Neuronal stem cell (in vitro differentiated cells): ENCODE measurements at regions not wholly inside any gene's neighbourhood (a gene's known extent, or its start where the extent isn't known, plus 50 kb on each side); places are given as distances from the start of the nearest gene placed in this dataset.

ENCODE experiments used
- DNase-seq: peaks from one replicate; pipeline ENCODE4 v3.0.0-alpha.2; 2013; ENCODE audit warnings: low spot score
- H2AFZ ChIP-seq: one replicate; pipeline ENCODE4 v1.6.1; 2013; ENCODE audit warnings: mild to moderate bottlenecking, low read length, inconsistent platforms
- H2AK5ac ChIP-seq: 2 replicates; pipeline ENCODE4 v1.6.1; 2013; ENCODE audit warnings: low read depth, mild to moderate bottlenecking, inconsistent platforms, low read length, moderate library complexity, mixed read lengths
- H2BK120ac ChIP-seq: 2 replicates; pipeline ENCODE4 v1.6.1; 2013; ENCODE audit warnings: low read depth, mild to moderate bottlenecking, inconsistent platforms, low read length, moderate library complexity, mixed read lengths
- H2BK12ac ChIP-seq: one replicate; pipeline ENCODE4 v1.6.1; 2013; ENCODE audit warnings: low read length, inconsistent platforms
- H2BK15ac ChIP-seq: 2 replicates; pipeline ENCODE4 v1.6.1; 2013; ENCODE audit warnings: mild to moderate bottlenecking, low read length, inconsistent platforms, mixed read lengths
- H2BK5ac ChIP-seq: one replicate; pipeline ENCODE4 v1.6.1; 2013; ENCODE audit warnings: inconsistent platforms, mild to moderate bottlenecking, low read length, moderate library complexity
- H3K14ac ChIP-seq: one replicate; pipeline ENCODE4 v1.6.1; 2013; ENCODE audit warnings: low read length, inconsistent platforms
- H3K18ac ChIP-seq: 2 replicates; pipeline ENCODE4 v1.6.1; 2013; ENCODE audit warnings: low read length, inconsistent platforms
- H3K23ac ChIP-seq: 2 replicates; pipeline ENCODE4 v1.6.1; 2013; ENCODE audit warnings: low read depth, mild to moderate bottlenecking, mixed read lengths, low read length, inconsistent platforms; ENCODE audit not compliant: poor library complexity
- H3K27ac ChIP-seq: replicated peaks from 3 replicates; pipeline ENCODE4 v1.5.1; 2013; ENCODE audit warnings: low read length, inconsistent platforms
- H3K27me3 ChIP-seq, 3 experiments: 2 replicates each; pipeline ENCODE4 v1.6.1; 2013; ENCODE audit warnings: low read length in 3 of 3, mild to moderate bottlenecking in 2 of 3, inconsistent platforms in 1 of 3, low read depth in 1 of 3, mixed read lengths in 1 of 3, moderate library complexity in 1 of 3; ENCODE audit not compliant: control insufficient read depth in 3 of 3, insufficient read depth in 3 of 3
- H3K36me3 ChIP-seq, 2 donors: replicated peaks in 1 of 2; 2 replicates each; pipeline ENCODE4 v1.6.1; 2013; ENCODE audit warnings: low read length in 2 of 2; ENCODE audit not compliant: control insufficient read depth in 2 of 2, insufficient read depth in 2 of 2
- H3K4ac ChIP-seq: 2 replicates; pipeline ENCODE4 v1.6.1; 2013; ENCODE audit warnings: inconsistent platforms, mild to moderate bottlenecking, low read length, moderate library complexity
- H3K4me1 ChIP-seq, 2 donors: 1 replicate in 1 of 2; 2 replicates in 1 of 2; pipeline ENCODE4 v1.6.1; 2013; ENCODE audit warnings: low read length in 2 of 2, low read depth in 1 of 2; ENCODE audit not compliant: control insufficient read depth in 2 of 2, insufficient read depth in 1 of 2
- H3K4me2 ChIP-seq: one replicate; pipeline ENCODE4 v1.6.1; 2013; ENCODE audit warnings: mild to moderate bottlenecking, low read length, inconsistent platforms; ENCODE audit not compliant: insufficient read depth, poor library complexity, severe bottlenecking
- H3K4me3 ChIP-seq, 2 donors: 2 replicates each; pipeline ENCODE4 v1.5.1; 2013; ENCODE audit warnings: low read length in 2 of 2, mild to moderate bottlenecking in 2 of 2, inconsistent platforms in 1 of 2, moderate library complexity in 1 of 2
- H3K79me1 ChIP-seq: one replicate; pipeline ENCODE4 v1.6.1; 2013; ENCODE audit warnings: low read depth, mild to moderate bottlenecking, inconsistent platforms, low read length, moderate library complexity
- H3K9ac ChIP-seq: one replicate; pipeline ENCODE4 v1.6.1; 2013; ENCODE audit warnings: mild to moderate bottlenecking, low read depth, low read length, inconsistent platforms; ENCODE audit not compliant: poor library complexity
- H3K9me3 ChIP-seq, 2 donors: replicated peaks in 1 of 2; 2 replicates each; pipeline versions ENCODE3 to v1.6.1; 2013; ENCODE audit warnings: low read length in 2 of 2, mild to moderate bottlenecking in 2 of 2, inconsistent platforms in 1 of 2, low read depth in 1 of 2, mixed read lengths in 1 of 2, moderate library complexity in 1 of 2; ENCODE audit not compliant: control insufficient read depth in 2 of 2, insufficient read depth in 1 of 2
- H4K8ac ChIP-seq: one replicate; pipeline ENCODE4 v1.6.1; 2013; ENCODE audit warnings: low read depth, mild to moderate bottlenecking, inconsistent platforms, low read length, moderate library complexity
- H4K91ac ChIP-seq: one replicate; pipeline ENCODE4 v1.6.1; 2013; ENCODE audit warnings: low read length, low read depth, mild to moderate bottlenecking, inconsistent platforms; ENCODE audit not compliant: poor library complexity
- WGBS, 2 donors: extraction: QIAGEN DNeasy Blood & Tissue Kit; methylation state at CpG; one replicate each; pipeline ENCODE4 v1.1.7; 2013; ENCODE audit warnings: missing lambda C conversion rate in 2 of 2, mixed read lengths in 1 of 2; ENCODE audit not compliant: insufficient read length in 2 of 2, insufficient replicate concordance in 1 of 2; ENCODE audit errors: extremely low coverage in 2 of 2; 5-methylcytosine and 5-hydroxymethylcytosine counted together

DNA sequence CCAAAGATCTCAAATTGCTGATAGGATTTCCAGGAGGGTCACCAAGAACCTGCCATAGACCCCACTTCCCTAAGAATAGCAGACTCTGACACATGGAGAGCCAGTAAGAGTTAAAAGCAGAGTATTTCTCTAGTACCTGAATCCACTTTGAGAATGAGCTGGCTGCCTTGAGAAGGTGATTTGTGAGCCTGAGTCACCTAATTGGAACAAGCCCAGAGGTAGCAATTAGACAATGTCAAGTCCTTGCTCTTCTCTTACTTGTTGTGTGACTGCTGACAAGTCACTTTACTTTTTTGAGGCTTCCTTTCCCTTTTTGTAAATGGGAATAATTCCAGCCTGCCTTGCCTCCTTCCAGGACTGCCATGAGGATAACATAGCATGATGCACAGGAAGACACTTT is 76.1 kb upstream of the ASIC2 start:
- no peak for DNase-seq
- Histone ChIP-seq H4K91ac (no peak overlapping the region), H3K23ac (no peak overlapping the region), H3K14ac (no peak overlapping the region), H2BK5ac (no peak overlapping the region), H3K79me1 (no peaks in the 10 kb centered on the region), H2BK12ac (no peak overlapping the region), H3K4me3 (no peak overlapping the region), H3K18ac (no peak overlapping the region), H2AK5ac (no peak overlapping the region), H3K9me3 (no peaks in the 10 kb centered on the region), H3K9ac (no peak overlapping the region), H3K4ac (no peak overlapping the region), H3K27ac (no peak overlapping the region), H3K4me1 (peaks cover 0 to 3% of the 10 kb centered on the region in 2 donors), H2BK120ac (no peak overlapping the region), H2BK15ac (no peak overlapping the region), H4K8ac (no peak overlapping the region), H3K27me3 (no peaks in the 10 kb centered on the region), H3K4me2 (no peak overlapping the region), H2AFZ (no peak overlapping the region), H3K36me3 (no peaks in the 10 kb centered on the region)

GRCh38 chr17:33369876-33370275 is 76.8 kb upstream of the ASIC2 start:
- H2BK120ac ChIP-seq, result no peak overlapping the region
- H4K91ac ChIP-seq, result no peak overlapping the region
- no peak overlapping the region for H2BK15ac ChIP-seq
- H3K4me2 ChIP-seq, result no peak overlapping the region
- no peaks in the 10 kb centered on the region for H3K27me3 ChIP-seq
- H3K18ac ChIP-seq, result no peak overlapping the region
- H2AFZ ChIP-seq, result no peak overlapping the region
- no peak overlapping the region for H3K27ac ChIP-seq
- no peaks in the 10 kb centered on the region for H3K9me3 ChIP-seq
- no peak overlapping the region for H2AK5ac ChIP-seq
- no peak overlapping the region for H4K8ac ChIP-seq
- WGBS, 2 donors, result no CpG with 5 or more reads among the region's 2 CpGs
- DNase-seq, result no peak
- no peaks in the 10 kb centered on the region for H3K79me1 ChIP-seq
- H3K36me3 ChIP-seq, result no peaks in the 10 kb centered on the region
- H3K23ac ChIP-seq, result no peak overlapping the region
- H3K14ac ChIP-seq, result peak overlapping the region; percentile 21
- no peak overlapping the region for H3K4me3 ChIP-seq
- H3K9ac ChIP-seq, result no peak overlapping the region
- no peak overlapping the region for H3K4ac ChIP-seq
- H2BK12ac ChIP-seq, result no peak overlapping the region
- H2BK5ac ChIP-seq, result no peak overlapping the region
- H3K4me1 ChIP-seq, result peaks cover 0 to 3% of the 10 kb centered on the region in 2 donors

DNA sequence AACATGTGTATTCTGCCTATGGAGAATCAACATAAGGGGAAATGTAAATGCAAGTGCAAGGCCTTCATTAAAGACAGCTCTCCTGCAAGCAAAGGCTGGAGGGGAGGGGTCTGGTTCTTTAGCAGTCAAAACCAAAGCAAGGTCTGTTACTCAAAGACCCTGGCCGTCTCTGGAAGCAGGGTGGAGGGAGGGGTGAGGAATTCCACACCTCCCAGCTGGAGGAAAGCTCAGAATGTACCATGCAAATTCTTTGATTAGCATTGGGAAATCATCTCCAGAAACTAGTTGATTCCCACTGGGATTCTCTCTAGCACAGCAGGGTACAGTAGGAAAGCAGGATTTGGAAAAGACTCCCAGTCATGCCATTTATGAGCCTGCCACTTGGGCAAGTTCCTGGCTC is 77.3 kb upstream of the ASIC2 start:
- no CpG with 5 or more reads among the region's 1 CpG for WGBS, 2 donors
- no peaks in the 10 kb centered on the region for H3K9me3 ChIP-seq

GRCh38 chr17:33371377-33371776 is 78.3 kb upstream of the ASIC2 start:
- WGBS, 2 donors, result no CpG with 5 or more reads among the region's 3 CpGs
- H2AFZ ChIP-seq, result no peak overlapping the region

More for the DNA sequence above, 77.3 kb upstream of the ASIC2 start:
- Histone ChIP-seq H2BK15ac (no peak overlapping the region), H3K4me3 (no peak overlapping the region), H3K27me3 (no peaks in the 10 kb centered on the region), H3K23ac (no peak overlapping the region), H3K36me3 (no peaks in the 10 kb centered on the region), H4K91ac (no peak overlapping the region), H2BK5ac (no peak overlapping the region), H3K79me1 (no peaks in the 10 kb centered on the region), H3K27ac (no peak overlapping the region), H3K14ac (no peak overlapping the region), H3K4ac (no peak overlapping the region), H4K8ac (no peak overlapping the region), H2AFZ (no peak overlapping the region), H2BK120ac (no peak overlapping the region), H3K9ac (no peak overlapping the region), H3K18ac (no peak overlapping the region), H2AK5ac (no peak overlapping the region), H2BK12ac (no peak overlapping the region), H3K4me2 (no peak overlapping the region), H3K4me1 (peaks cover 0 to 3% of the 10 kb centered on the region in 2 donors)
- no peak for DNase-seq

More at GRCh38 chr17:33371377-33371776, 78.3 kb upstream of the ASIC2 start:
- no peak overlapping the region for H2AK5ac ChIP-seq
- H4K8ac ChIP-seq, result no peak overlapping the region
- H3K14ac ChIP-seq, result no peak overlapping the region
- no peak for DNase-seq
- no peak overlapping the region for H2BK5ac ChIP-seq
- H3K23ac ChIP-seq, result no peak overlapping the region
- no peak overlapping the region for H4K91ac ChIP-seq
- H2BK12ac ChIP-seq, result no peak overlapping the region
- no peaks in the 10 kb centered on the region for H3K36me3 ChIP-seq
- H2BK120ac ChIP-seq, result no peak overlapping the region
- H3K79me1 ChIP-seq, result no peaks in the 10 kb centered on the region
- no peaks in the 10 kb centered on the region for H3K27me3 ChIP-seq
- H3K4me1 ChIP-seq, result peaks cover 0 to 3% of the 10 kb centered on the region in 2 donors
- no peak overlapping the region for H3K4ac ChIP-seq
- no peak overlapping the region for H3K9ac ChIP-seq
- no peak overlapping the region for H3K4me2 ChIP-seq
- no peak overlapping the region for H3K18ac ChIP-seq
- H3K9me3 ChIP-seq, result no peaks in the 10 kb centered on the region
- H3K4me3 ChIP-seq, result no peak overlapping the region
- H3K27ac ChIP-seq, result no peak overlapping the region
- H2BK15ac ChIP-seq, result no peak overlapping the region
